Left kidney (tissue), 1 donor: ENCODE measurements at regions not wholly inside any gene's neighbourhood (a gene's known extent, or its start where the extent isn't known, plus 50 kb on each side); places are given as distances from the start of the nearest gene placed in this dataset.

Experiments
- DNase-seq: peaks from one replicate; pipeline ENCODE4 v3.0.0-alpha.2; 2013

- DNase-seq: no peak
These were observed 725.3 kb upstream of the SEMA6A start for GRCh38 chr5:117299936-117300328.

- no peak for DNase-seq
These were observed 724.8 kb upstream of the SEMA6A start for GRCh38 chr5:117299224-117299935.

GRCh38 chr5:117296872-117297271 is 722.2 kb upstream of the SEMA6A start:
- DNase-seq: no peak

- DNase-seq: no peak
These were observed 721.3 kb upstream of the SEMA6A start for GRCh38 chr5:117295941-117296340.

GRCh38 chr5:117286813-117287212 is 712.2 kb upstream of the SEMA6A start:
- no peak for DNase-seq

GRCh38 chr5:117271656-117272055 is 697.0 kb upstream of the SEMA6A start:
- DNase-seq: no peak

- no peak for DNase-seq
These were observed 691.7 kb upstream of the SEMA6A start for GRCh38 chr5:117266280-117266679.

- no peak for DNase-seq
These were observed 688.6 kb upstream of the SEMA6A start for GRCh38 chr5:117263231-117263630.

GRCh38 chr5:117262572-117263131 is 688.0 kb upstream of the SEMA6A start:
- no peak for DNase-seq

GRCh38 chr5:117261948-117262571 is 687.4 kb upstream of the SEMA6A start:
- no peak for DNase-seq

- DNase-seq: peak; percentile 4
These were observed 680.8 kb upstream of the SEMA6A start for GRCh38 chr5:117255211-117256027.

GRCh38 chr5:117252566-117252965 is 677.9 kb upstream of the SEMA6A start:
- no peak for DNase-seq

GRCh38 chr5:117249086-117249815 is 674.6 kb upstream of the SEMA6A start:
- DNase-seq: no peak

- DNase-seq: peak; percentile 12
These were observed 671.8 kb upstream of the SEMA6A start for GRCh38 chr5:117246424-117246823.

- no peak for DNase-seq
These were observed 670.5 kb upstream of the SEMA6A start for GRCh38 chr5:117245130-117245529.

GRCh38 chr5:117242028-117242427 is 667.4 kb upstream of the SEMA6A start:
- no peak for DNase-seq

- DNase-seq: no peak
These were observed 662.3 kb upstream of the SEMA6A start for GRCh38 chr5:117236941-117237340.

GRCh38 chr5:117235786-117236185 is 661.2 kb upstream of the SEMA6A start:
- DNase-seq: no peak

- no peak for DNase-seq
These were observed 655.8 kb upstream of the SEMA6A start for GRCh38 chr5:117230375-117230774.

GRCh38 chr5:117220730-117221129 is 646.1 kb upstream of the SEMA6A start:
- no peak for DNase-seq

- no peak for DNase-seq
These were observed 644.2 kb upstream of the SEMA6A start for GRCh38 chr5:117218789-117219188.

- DNase-seq: no peak
These were observed 638.2 kb upstream of the SEMA6A start for GRCh38 chr5:117212866-117213265.
